ENCODE measurements at regions not wholly inside any gene's neighbourhood (a gene's known extent, or its start where the extent isn't known, plus 50 kb on each side); places are given as distances from the start of the nearest gene placed in this dataset.

- no peak overlapping the region for H3K4me3 ChIP-seq (ENCODE audit: low read depth, low read length, poor library complexity, severe bottlenecking)
- no peaks in the 10 kb centered on the region for H3K9me3 ChIP-seq (ENCODE audit: low read length)
- TF ChIP-seq, protein P1, sequence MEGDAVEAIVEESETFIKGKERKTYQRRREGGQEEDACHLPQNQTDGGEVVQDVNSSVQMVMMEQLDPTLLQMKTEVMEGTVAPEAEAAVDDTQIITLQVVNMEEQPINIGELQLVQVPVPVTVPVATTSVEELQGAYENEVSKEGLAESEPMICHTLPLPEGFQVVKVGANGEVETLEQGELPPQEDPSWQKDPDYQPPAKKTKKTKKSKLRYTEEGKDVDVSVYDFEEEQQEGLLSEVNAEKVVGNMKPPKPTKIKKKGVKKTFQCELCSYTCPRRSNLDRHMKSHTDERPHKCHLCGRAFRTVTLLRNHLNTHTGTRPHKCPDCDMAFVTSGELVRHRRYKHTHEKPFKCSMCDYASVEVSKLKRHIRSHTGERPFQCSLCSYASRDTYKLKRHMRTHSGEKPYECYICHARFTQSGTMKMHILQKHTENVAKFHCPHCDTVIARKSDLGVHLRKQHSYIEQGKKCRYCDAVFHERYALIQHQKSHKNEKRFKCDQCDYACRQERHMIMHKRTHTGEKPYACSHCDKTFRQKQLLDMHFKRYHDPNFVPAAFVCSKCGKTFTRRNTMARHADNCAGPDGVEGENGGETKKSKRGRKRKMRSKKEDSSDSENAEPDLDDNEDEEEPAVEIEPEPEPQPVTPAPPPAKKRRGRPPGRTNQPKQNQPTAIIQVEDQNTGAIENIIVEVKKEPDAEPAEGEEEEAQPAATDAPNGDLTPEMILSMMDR (conservative IDR thresholded peaks at IDR 0.05; ENCODE audit: low read length) = no peak
- no peak for TF ChIP-seq EZH2phosphoT487 (IDR thresholded peaks at IDR 0.05; ENCODE audit: borderline replicate concordance, low read depth, low read length)
- no peak overlapping the region for H3K27ac ChIP-seq (ENCODE audit: low read depth, low read length, poor library complexity, severe bottlenecking)
- BruUV-seq (replicated peaks) = no TSS peak
- no peak for DNase-seq (ENCODE audit: low spot score)
- intact Hi-C loops (cut with micrococcal nuclease; ENCODE audit: unreplicated experiment) = no loop called here
- H3K4me1 ChIP-seq (ENCODE audit: insufficient read depth, low read length, poor library complexity, severe bottlenecking) = no peaks in the 10 kb centered on the region
- H4K20me1 ChIP-seq (ENCODE audit: insufficient read depth, low read length) = no peaks in the 10 kb centered on the region
- no peak overlapping the region for H2AFZ ChIP-seq (ENCODE audit: low read length)
- ChIA-PET POLR2A (interaction anchor here (0.5 kb wide), 1 partner anchor 32 kb away, joined by 3 read pairs; no protein-coding TSS in a partner anchor), CTCF (ENCODE audit: unreplicated experiment) (no interaction called here)
- no peaks in the 10 kb centered on the region for H3K36me3 ChIP-seq (ENCODE audit: insufficient read depth, low read length)
- H3K79me2 ChIP-seq (ENCODE audit: insufficient read depth, low read depth, low read length) = no peaks in the 10 kb centered on the region
- H3K9me2 ChIP-seq (ENCODE audit: insufficient read depth, low read length) = no peaks in the 10 kb centered on the region
- H3K4me2 ChIP-seq (ENCODE audit: low read length) = no peak overlapping the region
Observed at GRCh38 chr5:111935835-111936234, 178.8 kb upstream of the NREP start.

DNA sequence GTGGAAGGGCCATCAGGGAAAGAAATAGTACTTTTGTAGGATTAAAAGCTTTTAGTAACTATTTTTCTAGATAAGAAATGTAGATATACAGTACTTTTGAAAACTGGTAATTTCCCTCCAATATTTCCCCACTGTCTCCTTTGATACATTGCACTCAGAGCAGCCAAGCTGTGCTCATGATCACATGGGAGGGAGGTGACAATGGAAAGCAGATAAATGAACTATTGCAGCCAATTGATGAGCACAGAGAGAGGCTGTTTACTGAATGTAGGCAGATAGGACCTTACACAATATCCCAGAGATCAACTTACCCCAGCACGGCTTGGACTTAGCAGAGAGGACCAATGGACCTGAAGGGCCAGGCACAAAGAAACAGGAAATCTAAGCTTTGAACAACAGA is 178.0 kb upstream of the NREP start:
- no peaks in the 10 kb centered on the region for H3K9me2 ChIP-seq (ENCODE audit: insufficient read depth, low read length)
- TF ChIP-seq, protein P1 (conservative IDR thresholded peaks at IDR 0.05; ENCODE audit: low read length) = no peak
- TF ChIP-seq EZH2phosphoT487 (IDR thresholded peaks at IDR 0.05; ENCODE audit: borderline replicate concordance, low read depth, low read length) = no peak
- BruUV-seq (replicated peaks) = no TSS peak
- ChIA-PET CTCF (ENCODE audit: unreplicated experiment) (no interaction called here), POLR2A (interaction anchor here (0.5 to 1.3 kb wide), 2 partner anchors 16 to 31 kb away, joined by 3 read pairs; no protein-coding TSS in a partner anchor)
- H4K20me1 ChIP-seq (ENCODE audit: insufficient read depth, low read length) = no peaks in the 10 kb centered on the region
- no peak overlapping the region for H2AFZ ChIP-seq (ENCODE audit: low read length)
- H3K4me2 ChIP-seq (ENCODE audit: low read length) = no peak overlapping the region
- no peak overlapping the region for H3K4me3 ChIP-seq (ENCODE audit: low read depth, low read length, poor library complexity, severe bottlenecking)
- H3K79me2 ChIP-seq (ENCODE audit: insufficient read depth, low read depth, low read length) = no peaks in the 10 kb centered on the region
- no peaks in the 10 kb centered on the region for H3K36me3 ChIP-seq (ENCODE audit: insufficient read depth, low read length)
- no peak for DNase-seq (ENCODE audit: low spot score)
- no peaks in the 10 kb centered on the region for H3K9me3 ChIP-seq (ENCODE audit: low read length)
- no peaks in the 10 kb centered on the region for H3K4me1 ChIP-seq (ENCODE audit: insufficient read depth, low read length, poor library complexity, severe bottlenecking)
- intact Hi-C loops (cut with micrococcal nuclease; ENCODE audit: unreplicated experiment) = no loop called here
- no peak overlapping the region for H3K27ac ChIP-seq (ENCODE audit: low read depth, low read length, poor library complexity, severe bottlenecking)

DNA sequence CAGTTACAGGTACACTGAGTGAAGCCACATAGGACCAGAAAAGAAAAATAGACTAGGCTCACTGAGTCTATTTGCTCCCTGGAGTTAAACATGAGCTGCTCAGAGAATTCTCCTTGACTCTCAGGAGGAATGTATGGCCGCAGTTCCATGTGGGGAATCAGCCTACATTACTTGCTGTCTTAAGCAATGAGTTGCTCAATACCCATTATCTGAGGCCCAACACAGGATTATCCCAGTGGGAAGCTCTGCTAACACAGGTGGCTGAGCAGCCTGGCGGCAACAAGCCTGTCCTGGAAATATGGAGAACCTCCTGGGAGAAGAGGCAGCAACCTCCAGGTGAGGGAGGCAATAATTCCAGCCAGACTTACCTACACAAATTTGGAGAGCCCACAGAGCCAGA is 177.5 kb upstream of the NREP start:
- H3K4me3 ChIP-seq (ENCODE audit: low read depth, low read length, poor library complexity, severe bottlenecking) = no peak overlapping the region
- no peaks in the 10 kb centered on the region for H3K36me3 ChIP-seq (ENCODE audit: insufficient read depth, low read length)
- H2AFZ ChIP-seq (ENCODE audit: low read length) = no peak overlapping the region
- TF ChIP-seq, protein P1 (conservative IDR thresholded peaks at IDR 0.05; ENCODE audit: low read length) = no peak
- no peak for TF ChIP-seq EZH2phosphoT487 (IDR thresholded peaks at IDR 0.05; ENCODE audit: borderline replicate concordance, low read depth, low read length)
- CTCF ChIA-PET (ENCODE audit: unreplicated experiment) = no interaction called here
- POLR2A ChIA-PET = interaction anchor here (0.7 to 1.8 kb wide), 4 partner anchors 9 to 352 kb away, joined by 3 to 4 read pairs (median 4); no protein-coding TSS in a partner anchor
- no peaks in the 10 kb centered on the region for H3K79me2 ChIP-seq (ENCODE audit: insufficient read depth, low read depth, low read length)
- no peak overlapping the region for H3K27ac ChIP-seq (ENCODE audit: low read depth, low read length, poor library complexity, severe bottlenecking)
- intact Hi-C loops (cut with micrococcal nuclease; ENCODE audit: unreplicated experiment) = no loop called here
- no TSS peak for BruUV-seq (replicated peaks)
- H3K9me2 ChIP-seq (ENCODE audit: insufficient read depth, low read length) = no peaks in the 10 kb centered on the region
- H3K4me1 ChIP-seq (ENCODE audit: insufficient read depth, low read length, poor library complexity, severe bottlenecking) = no peaks in the 10 kb centered on the region
- no peaks in the 10 kb centered on the region for H4K20me1 ChIP-seq (ENCODE audit: insufficient read depth, low read length)
- no peak for DNase-seq (ENCODE audit: low spot score)
- no peaks in the 10 kb centered on the region for H3K9me3 ChIP-seq (ENCODE audit: low read length)
- no peak overlapping the region for H3K4me2 ChIP-seq (ENCODE audit: low read length)
